CD14-positive monocyte (primary cell): ENCODE measurements at regions not wholly inside any gene's neighbourhood (a gene's known extent, or its start where the extent isn't known, plus 50 kb on each side); places are given as distances from the start of the nearest gene placed in this dataset.

Experiments
- DNase-seq, 3 donors: peaks; one replicate each; pipeline ENCODE4 v3.0.0-alpha.2; 2011 to 2022
- H2AFZ ChIP-seq: 2 replicates; pipeline ENCODE4 v1.6.0; 2012; ENCODE audit warnings: mild to moderate bottlenecking, low read depth, low read length, inconsistent platforms; ENCODE audit not compliant: insufficient read depth, poor library complexity, severe bottlenecking
- H3K27ac ChIP-seq, 2 donors: 1 replicate in 1 of 2; 2 replicates in 1 of 2; pipeline ENCODE4 v1.5.1; 2012 to 2013; ENCODE audit warnings: low read length in 2 of 2, control low read depth in 1 of 2, inconsistent platforms in 1 of 2, low read depth in 1 of 2, mild to moderate bottlenecking in 1 of 2
- H3K27me3 ChIP-seq, 2 donors: one replicate each; pipeline versions ENCODE4 v1.6.0 to v1.6.1; 2011 to 2013; ENCODE audit warnings: low read length in 2 of 2; ENCODE audit not compliant: control insufficient read depth in 2 of 2, insufficient read depth in 2 of 2
- H3K36me3 ChIP-seq, 2 donors: replicated peaks in 1 of 2; 1 replicate in 1 of 2; 2 replicates in 1 of 2; pipeline versions ENCODE4 v1.5.1 to v1.6.1; 2012 to 2013; ENCODE audit warnings: low read length in 2 of 2, control low read depth in 1 of 2, inconsistent platforms in 1 of 2, mild to moderate bottlenecking in 1 of 2; ENCODE audit not compliant: insufficient read depth in 2 of 2, control insufficient read depth in 1 of 2
- H3K4me1 ChIP-seq, 2 donors: 1 replicate in 1 of 2; 2 replicates in 1 of 2; pipeline versions ENCODE4 v1.5.1 to v1.6.1; 2012 to 2013; ENCODE audit warnings: low read length in 2 of 2, control low read depth in 1 of 2, inconsistent platforms in 1 of 2, mild to moderate bottlenecking in 1 of 2, moderate library complexity in 1 of 2; ENCODE audit not compliant: insufficient read depth in 2 of 2, control insufficient read depth in 1 of 2
- H3K4me2 ChIP-seq: replicated peaks from 2 replicates; pipeline ENCODE3; 2012; ENCODE audit warnings: low read length, moderate library complexity, mild to moderate bottlenecking; ENCODE audit not compliant: poor library complexity, severe bottlenecking; ENCODE audit errors: extremely low read depth
- H3K4me3 ChIP-seq, 3 experiments: fragments of 200-600 bp in 1 of 3; sonication (generic) in 1 of 3; replicated peaks in 1 of 3; 1 replicate in 2 of 3; 2 replicates in 1 of 3; pipeline ENCODE4 v1.5.1; 2011 to 2013; ENCODE audit warnings: low read length in 3 of 3, mild to moderate bottlenecking in 3 of 3, control low read depth in 2 of 3, low read depth in 2 of 3, inconsistent platforms in 1 of 3, moderate library complexity in 1 of 3
- H3K79me2 ChIP-seq: 2 replicates; pipeline ENCODE4 v1.6.0; 2012; ENCODE audit warnings: mild to moderate bottlenecking, control low read depth, inconsistent platforms, low read length, moderate library complexity; ENCODE audit not compliant: insufficient read depth
- H3K9ac ChIP-seq: 2 replicates; pipeline ENCODE4 v1.6.0; 2017; ENCODE audit warnings: low read length, mild to moderate bottlenecking; ENCODE audit not compliant: insufficient read depth, poor library complexity, severe bottlenecking
- H3K9me3 ChIP-seq, 2 donors: replicated peaks in 1 of 2; 1 replicate in 1 of 2; 2 replicates in 1 of 2; pipeline versions ENCODE4 v1.5.1 to v1.6.1; 2012 to 2013; ENCODE audit warnings: low read length in 2 of 2, control low read depth in 1 of 2; ENCODE audit not compliant: control insufficient read depth in 1 of 2, insufficient read depth in 1 of 2
- H4K20me1 ChIP-seq: 2 replicates; pipeline ENCODE4 v1.6.0; 2012; ENCODE audit warnings: mild to moderate bottlenecking, low read length, control low read depth, moderate library complexity; ENCODE audit not compliant: insufficient read depth
- H3K27ac Mint-ChIP-seq, 7 donors: one replicate each; pipeline ENCODE4 v1.8.0; 2020; ENCODE audit warnings: mild to moderate bottlenecking in 7 of 7, mixed read lengths in 7 of 7, moderate library complexity in 6 of 7, inconsistent platforms in 2 of 7
- H3K27me3 Mint-ChIP-seq, 3 donors: one replicate each; pipeline ENCODE4 v1.8.0; 2021 to 2022; ENCODE audit warnings: low read depth in 3 of 3, mild to moderate bottlenecking in 3 of 3, mixed read lengths in 3 of 3, moderate library complexity in 3 of 3, inconsistent platforms in 1 of 3
- H3K36me3 Mint-ChIP-seq, 2 donors: one replicate each; pipeline ENCODE4 v1.8.0; 2020; ENCODE audit warnings: mixed read lengths in 2 of 2, inconsistent platforms in 1 of 2, mild to moderate bottlenecking in 1 of 2
- H3K4me1 Mint-ChIP-seq: one replicate; pipeline ENCODE4 v1.8.0; 2020; ENCODE audit warnings: mild to moderate bottlenecking, mixed read lengths
- H3K4me3 Mint-ChIP-seq, 2 donors: one replicate each; pipeline ENCODE4 v1.8.0; 2020; ENCODE audit warnings: mild to moderate bottlenecking in 2 of 2, mixed read lengths in 2 of 2, moderate library complexity in 1 of 2
- H3K9me3 Mint-ChIP-seq, 7 donors: one replicate each; pipeline ENCODE4 v1.8.0; 2020 to 2022; ENCODE audit warnings: mixed read lengths in 7 of 7, mild to moderate bottlenecking in 6 of 7, moderate library complexity in 6 of 7, inconsistent platforms in 2 of 7
- WGBS: methylation state at CpG from one replicate; pipeline ENCODE4 v1.1.5; 2013; ENCODE audit warnings: missing lambda C conversion rate; ENCODE audit not compliant: insufficient coverage; 5-methylcytosine and 5-hydroxymethylcytosine counted together
- intact Hi-C, 2 donors: fragments of 100-400 bp; cut with micrococcal nuclease; formaldehyde crosslinking; loops; one replicate each; pipeline versions ENCODE4 v1.15.0 to v1.15.1; 2023
- TF ChIP-seq, protein P1 (sequence below): fragments of 200-600 bp; IDR thresholded peaks from one replicate; pipeline ENCODE4 v1.8.0; 2022; ENCODE audit warnings: antibody characterized with exemption, mild to moderate bottlenecking

DNA sequence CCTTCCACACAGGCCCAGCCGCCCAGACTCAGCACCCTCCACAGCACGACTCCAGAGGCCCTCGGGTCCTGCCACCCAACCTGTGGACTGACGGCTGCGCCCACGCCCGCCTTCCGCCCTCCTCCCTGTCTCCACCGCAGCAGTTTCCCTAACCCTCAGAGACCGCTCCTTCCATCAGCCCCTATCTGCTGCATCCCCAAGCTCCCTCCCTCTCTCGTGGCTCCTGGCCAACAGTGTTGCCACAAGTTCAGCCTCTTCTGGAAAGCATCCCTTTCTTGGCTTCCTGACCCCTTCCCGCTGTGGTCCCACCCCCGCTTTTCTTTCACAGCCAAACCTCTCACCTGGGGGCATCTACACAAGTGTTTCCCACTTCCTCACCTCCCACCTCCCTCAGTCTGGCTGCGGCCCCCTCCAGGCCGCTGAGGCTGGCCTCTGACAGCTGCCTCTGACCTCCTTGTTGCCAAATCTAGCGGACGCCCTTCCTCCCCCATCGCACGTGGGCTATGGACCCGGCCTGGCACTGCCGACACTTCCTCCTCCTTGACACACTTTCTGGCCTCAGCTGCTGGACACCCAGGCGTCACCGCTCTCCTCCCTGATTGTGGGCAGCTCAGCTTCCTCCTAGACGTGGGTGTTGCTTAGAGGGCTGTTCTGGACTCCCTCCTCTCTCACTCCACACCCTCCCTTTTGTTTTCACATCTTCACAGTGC, 168.8 kb upstream of the TLE3 start:
- peaks cover 0 to 3% of the 10 kb centered on the region in 2 donors for H3K27me3 ChIP-seq
- WGBS = 3% methylated on average over 20 of the region's 24 CpGs
- H3K4me1 ChIP-seq = peaks cover 91 to 98% of the 10 kb centered on the region in 2 donors
- H3K9ac ChIP-seq = peak overlapping the region; percentile 63
- H3K79me2 ChIP-seq = no peaks in the 10 kb centered on the region
- Mint-ChIP-seq H3K4me1 (peaks cover 93% of the 10 kb centered on the region), H3K36me3 (peaks cover 25 to 26% of the 10 kb centered on the region in 2 donors), H3K27ac (peak overlapping the region; percentile 99 to 100 (median 100)), H3K4me3 (peak overlapping the region; percentile 67 to 86), H3K9me3 (peaks cover 0 to 3% (median 0%) of the 10 kb centered on the region in 7 donors), H3K27me3 (peaks cover 7 to 17% (median 9%) of the 10 kb centered on the region in 3 donors)
- peak overlapping the region; percentile 43 for H3K4me2 ChIP-seq
- no peaks in the 10 kb centered on the region for H4K20me1 ChIP-seq
- TF ChIP-seq, protein P1, sequence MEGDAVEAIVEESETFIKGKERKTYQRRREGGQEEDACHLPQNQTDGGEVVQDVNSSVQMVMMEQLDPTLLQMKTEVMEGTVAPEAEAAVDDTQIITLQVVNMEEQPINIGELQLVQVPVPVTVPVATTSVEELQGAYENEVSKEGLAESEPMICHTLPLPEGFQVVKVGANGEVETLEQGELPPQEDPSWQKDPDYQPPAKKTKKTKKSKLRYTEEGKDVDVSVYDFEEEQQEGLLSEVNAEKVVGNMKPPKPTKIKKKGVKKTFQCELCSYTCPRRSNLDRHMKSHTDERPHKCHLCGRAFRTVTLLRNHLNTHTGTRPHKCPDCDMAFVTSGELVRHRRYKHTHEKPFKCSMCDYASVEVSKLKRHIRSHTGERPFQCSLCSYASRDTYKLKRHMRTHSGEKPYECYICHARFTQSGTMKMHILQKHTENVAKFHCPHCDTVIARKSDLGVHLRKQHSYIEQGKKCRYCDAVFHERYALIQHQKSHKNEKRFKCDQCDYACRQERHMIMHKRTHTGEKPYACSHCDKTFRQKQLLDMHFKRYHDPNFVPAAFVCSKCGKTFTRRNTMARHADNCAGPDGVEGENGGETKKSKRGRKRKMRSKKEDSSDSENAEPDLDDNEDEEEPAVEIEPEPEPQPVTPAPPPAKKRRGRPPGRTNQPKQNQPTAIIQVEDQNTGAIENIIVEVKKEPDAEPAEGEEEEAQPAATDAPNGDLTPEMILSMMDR = no peak
- no peaks in the 10 kb centered on the region for H3K36me3 ChIP-seq
- intact Hi-C loops = loop anchor here (2.0 to 10.0 kb wide), 6 partner anchors 76 to 242 kb away; no protein-coding TSS in a partner anchor
- peak overlapping the region in 1 of 3 experiments; percentile 35 for H3K4me3 ChIP-seq
- no peaks in the 10 kb centered on the region for H3K9me3 ChIP-seq
- DNase-seq = peak; percentile 97 to 98 (median 97)
- H3K27ac ChIP-seq = peak overlapping the region; percentile 88 to 92
- peak overlapping the region; percentile 49 for H2AFZ ChIP-seq

DNA sequence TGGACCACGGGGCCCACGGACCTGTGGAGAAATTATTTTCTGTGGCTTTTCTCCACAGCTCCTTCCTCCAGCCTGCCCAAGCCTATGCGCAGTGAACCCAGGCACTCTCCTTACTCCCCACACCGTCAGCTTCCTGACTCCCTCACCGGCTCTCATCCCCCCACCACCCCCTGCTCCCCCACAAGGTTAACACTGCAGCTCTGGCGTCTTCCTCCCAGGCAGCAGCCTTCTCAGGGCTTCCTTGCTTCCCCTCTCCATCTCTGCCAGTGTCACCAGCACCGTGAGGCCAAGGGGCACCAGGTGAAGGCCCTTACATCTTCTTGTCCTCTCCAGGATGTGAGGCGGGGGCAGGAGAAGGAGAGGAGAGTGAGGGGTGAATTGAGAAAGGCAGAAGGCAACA, 168.3 kb upstream of the TLE3 start:
- no peak for DNase-seq
- no peak overlapping the region for H2AFZ ChIP-seq
- H3K27me3 ChIP-seq = peaks cover 0 to 3% of the 10 kb centered on the region in 2 donors
- Mint-ChIP-seq H3K27me3 (peaks cover 9 to 22% (median 9%) of the 10 kb centered on the region in 3 donors), H3K4me3 (peak overlapping the region; percentile 67 to 86), H3K36me3 (peaks cover 22 to 25% of the 10 kb centered on the region in 2 donors), H3K27ac (peak overlapping the region; percentile 99 to 100 (median 100)), H3K9me3 (peaks cover 0 to 3% (median 0%) of the 10 kb centered on the region in 7 donors), H3K4me1 (peaks cover 90% of the 10 kb centered on the region)
- H3K9me3 ChIP-seq = no peaks in the 10 kb centered on the region
- TF ChIP-seq, protein P1 = no peak
- peak overlapping the region; percentile 43 for H3K4me2 ChIP-seq
- WGBS = 0% methylated on average over 3 of the region's 8 CpGs
- no peaks in the 10 kb centered on the region for H3K79me2 ChIP-seq
- peaks cover 86 to 95% of the 10 kb centered on the region in 2 donors for H3K4me1 ChIP-seq
- H3K9ac ChIP-seq = peak overlapping the region; percentile 63
- H3K4me3 ChIP-seq = peak overlapping the region in 1 of 3 experiments; percentile 35
- H3K27ac ChIP-seq = peak overlapping the region; percentile 88 to 92
- intact Hi-C loops = loop anchor here (2.0 to 10.0 kb wide), 6 partner anchors 76 to 243 kb away; no protein-coding TSS in a partner anchor
- H4K20me1 ChIP-seq = no peaks in the 10 kb centered on the region
- no peaks in the 10 kb centered on the region for H3K36me3 ChIP-seq
